ENCODE measurements at regions not wholly inside any gene's neighbourhood (a gene's known extent, or its start where the extent isn't known, plus 50 kb on each side); places are given as distances from the start of the nearest gene placed in this dataset.
A peak's percentile ranks its signal among the peaks of the same experiment; 100 is the strongest.

DNA sequence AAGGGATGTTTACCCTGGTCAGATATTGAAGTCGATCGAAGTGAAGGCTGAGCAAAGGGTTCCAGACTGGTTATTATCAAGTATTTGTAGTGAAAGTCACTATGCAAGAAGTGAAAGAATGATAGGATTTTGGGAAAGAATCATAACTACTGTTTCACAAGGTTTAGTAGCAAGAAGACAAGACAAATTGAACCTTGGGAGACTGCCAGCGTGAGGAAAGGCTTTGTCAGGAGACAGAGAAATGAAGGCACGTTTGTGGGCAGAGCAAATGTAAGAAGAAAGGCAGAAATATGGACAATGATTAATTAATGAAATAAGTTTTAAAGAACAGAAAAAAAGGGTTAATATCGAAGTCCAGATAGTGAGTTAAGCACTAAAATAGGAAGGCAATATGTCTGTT, 456.8 kb downstream of the TRIML1 start:
- Histone ChIP-seq H3K9me3 (ENCODE audit: control insufficient read depth, insufficient read depth, low read length) (no peaks in the 10 kb centered on the region), H3K27me3 (ENCODE audit: control insufficient read depth, insufficient read depth, low read length) (no peaks in the 10 kb centered on the region), H3K4me3 (ENCODE audit: low read depth, low read length) (no peak overlapping the region), H3K27ac (ENCODE audit: low read depth, low read length) (no peak overlapping the region)
- DNase-seq (ENCODE audit: low read depth, low spot score), result peak; percentile 2
- CTCF ChIA-PET, result no interaction called here
- TF ChIP-seq CTCF (IDR thresholded peaks at IDR 0.05; ENCODE audit: low read depth, low read length), result no peak
- POLR2A ChIA-PET, result no interaction called here

- CTCF ChIA-PET, result no interaction called here
- no peak for DNase-seq (ENCODE audit: low read depth, low spot score)
- Histone ChIP-seq H3K9me3 (ENCODE audit: control insufficient read depth, insufficient read depth, low read length) (no peaks in the 10 kb centered on the region), H3K27me3 (ENCODE audit: control insufficient read depth, insufficient read depth, low read length) (no peaks in the 10 kb centered on the region), H3K27ac (ENCODE audit: low read depth, low read length) (no peak overlapping the region), H3K4me3 (ENCODE audit: low read depth, low read length) (no peak overlapping the region)
- no peak for TF ChIP-seq CTCF (IDR thresholded peaks at IDR 0.05; ENCODE audit: low read depth, low read length)
- POLR2A ChIA-PET, result no interaction called here
Measured at GRCh38 chr4:188603646-188604045, 464.4 kb downstream of the TRIML1 start.

GRCh38 chr4:188606635-188607034, 467.4 kb downstream of the TRIML1 start:
- no peak for TF ChIP-seq CTCF (IDR thresholded peaks at IDR 0.05; ENCODE audit: low read depth, low read length)
- no peak for DNase-seq (ENCODE audit: low read depth, low spot score)
- CTCF ChIA-PET, result no interaction called here
- no peaks in the 10 kb centered on the region for H3K9me3 ChIP-seq (ENCODE audit: control insufficient read depth, insufficient read depth, low read length)
- no peaks in the 10 kb centered on the region for H3K27me3 ChIP-seq (ENCODE audit: control insufficient read depth, insufficient read depth, low read length)
- POLR2A ChIA-PET, result no interaction called here
- H3K27ac ChIP-seq (ENCODE audit: low read depth, low read length), result no peak overlapping the region
- no peak overlapping the region for H3K4me3 ChIP-seq (ENCODE audit: low read depth, low read length)

GRCh38 chr4:188611143-188611542, 471.9 kb downstream of the TRIML1 start:
- TF ChIP-seq CTCF (IDR thresholded peaks at IDR 0.05; ENCODE audit: low read depth, low read length), result no peak
- ChIA-PET POLR2A (no interaction called here), CTCF (no interaction called here)
- Histone ChIP-seq H3K27me3 (ENCODE audit: control insufficient read depth, insufficient read depth, low read length) (no peaks in the 10 kb centered on the region), H3K4me3 (ENCODE audit: low read depth, low read length) (no peak overlapping the region), H3K27ac (ENCODE audit: low read depth, low read length) (no peak overlapping the region), H3K9me3 (ENCODE audit: control insufficient read depth, insufficient read depth, low read length) (no peaks in the 10 kb centered on the region)
- no peak for DNase-seq (ENCODE audit: low read depth, low spot score)

DNA sequence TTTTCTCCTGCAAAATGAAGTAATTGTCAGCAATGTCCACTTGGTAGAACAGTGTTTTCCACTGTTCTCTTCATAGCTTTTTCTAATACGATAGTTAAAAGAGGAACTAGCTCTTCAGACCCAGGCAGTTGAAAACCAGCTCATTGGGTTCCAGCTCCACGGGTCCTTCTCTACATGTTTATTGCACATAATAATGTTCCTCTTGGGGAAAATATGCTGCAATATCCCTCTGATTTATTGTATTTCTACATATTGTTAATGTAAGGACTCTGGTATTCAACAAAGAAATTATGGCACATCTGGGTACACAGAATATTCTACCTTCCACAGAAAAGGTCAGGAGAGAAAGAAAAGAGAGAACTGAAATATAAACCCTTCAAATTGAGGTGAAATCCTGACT, 473.4 kb downstream of the TRIML1 start:
- CTCF ChIA-PET, result no interaction called here
- no peak overlapping the region for H3K4me3 ChIP-seq (ENCODE audit: low read depth, low read length)
- H3K9me3 ChIP-seq (ENCODE audit: control insufficient read depth, insufficient read depth, low read length), result 0 out of 2 replicates have a peak, but pooled peaks cover 3% of the 10 kb centered on the region
- H3K27me3 ChIP-seq (ENCODE audit: control insufficient read depth, insufficient read depth, low read length), result no peaks in the 10 kb centered on the region
- no peak overlapping the region for H3K27ac ChIP-seq (ENCODE audit: low read depth, low read length)
- TF ChIP-seq CTCF (IDR thresholded peaks at IDR 0.05; ENCODE audit: low read depth, low read length), result no peak
- POLR2A ChIA-PET, result no interaction called here
- DNase-seq (ENCODE audit: low read depth, low spot score), result no peak

Data from AG04450 (cell line).